ENCODE measurements at regions not wholly inside any gene's neighbourhood (a gene's known extent, or its start where the extent isn't known, plus 50 kb on each side); places are given as distances from the start of the nearest gene placed in this dataset.
"Not testable (repeated sequence)": the region's sequence is repeated elsewhere in the genome, so short reads cannot be mapped to it uniquely, and the experiment has no call there.

DNA sequence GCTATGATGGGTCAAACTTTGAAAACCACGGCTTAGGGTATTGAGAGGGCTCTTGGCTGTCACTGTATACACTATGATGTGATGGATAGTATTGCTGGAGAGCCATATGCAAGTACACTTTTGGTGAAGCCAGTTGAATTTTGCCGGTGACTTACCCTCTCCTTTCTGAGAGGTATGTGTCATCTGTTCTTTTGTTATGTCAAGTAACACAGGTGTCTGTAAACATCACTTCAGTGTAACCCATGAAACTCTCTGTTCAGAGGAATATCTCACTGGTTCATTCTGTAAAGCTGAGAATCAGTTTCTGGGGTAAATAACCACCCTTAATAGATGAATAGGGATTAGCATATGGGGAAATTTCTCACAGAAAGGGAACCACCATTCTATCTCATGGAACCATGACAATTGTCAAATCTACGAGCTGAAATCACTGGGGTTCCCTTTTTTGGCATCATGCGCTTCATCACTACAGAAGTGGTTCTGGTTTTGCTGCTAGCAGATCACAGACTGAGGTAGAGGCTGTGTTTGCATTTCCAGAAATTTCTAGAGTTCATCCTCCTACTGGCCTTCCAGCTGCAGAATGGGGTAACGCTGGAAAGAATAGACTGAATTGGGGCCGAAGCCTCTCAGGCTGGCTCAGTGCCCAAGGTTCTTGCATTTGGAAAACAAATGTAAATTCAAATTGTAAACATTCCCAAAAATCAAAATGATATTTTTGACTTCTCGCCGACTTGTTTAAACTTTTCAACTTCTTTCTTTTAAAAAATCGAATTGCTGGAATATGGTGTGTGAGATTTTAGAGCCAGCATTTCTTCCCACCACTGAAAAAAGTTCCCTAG, 83.3 kb upstream of the CREB5 start:
- no peak for TF ChIP-seq CTCF (IDR thresholded peaks at IDR 0.05; ENCODE audit: low read depth, low read length)
- Histone ChIP-seq H3K9me3 (no peaks in the 10 kb centered on the region), H3K27me3 (no peaks in the 10 kb centered on the region), H3K4me1 (no peaks in the 10 kb centered on the region), H3K36me3 (no peaks in the 10 kb centered on the region), H3K4me3 (ENCODE audit: low read depth, low read length) (no peak overlapping the region)
- DNase-seq = no peak

DNA sequence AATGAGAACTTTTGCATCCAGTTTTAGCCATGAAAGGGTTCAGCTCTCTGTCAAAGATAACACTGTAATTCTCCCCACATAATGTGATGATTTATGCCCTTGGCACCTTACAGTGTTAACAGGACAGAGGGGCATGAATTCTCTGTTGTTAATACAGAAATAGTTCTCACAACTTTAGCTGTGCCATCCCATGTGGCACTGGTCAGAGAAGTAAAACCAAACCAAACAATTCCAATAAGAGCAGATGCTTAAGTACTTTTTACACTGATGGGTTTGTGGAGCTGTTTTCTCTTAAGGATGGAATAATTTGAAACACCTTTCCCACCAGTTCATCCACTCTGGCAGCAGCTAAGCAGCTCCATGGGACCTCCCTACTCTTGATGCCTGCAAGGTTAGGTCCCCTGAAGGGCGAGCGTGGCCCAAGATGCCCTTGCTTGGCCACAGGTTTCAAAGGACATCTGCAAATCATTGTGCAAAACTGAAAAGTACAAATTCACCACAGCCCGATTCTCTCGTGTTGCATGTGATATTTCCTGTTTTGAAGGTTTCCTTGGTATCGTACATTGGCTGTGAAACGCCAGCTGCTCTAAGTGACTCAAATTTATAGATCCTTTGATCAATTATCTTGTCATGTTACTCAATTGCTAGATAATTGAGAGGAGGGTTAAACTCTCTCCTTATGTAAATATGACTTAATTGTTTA, 82.5 kb upstream of the CREB5 start:
- Histone ChIP-seq H3K4me3 (ENCODE audit: low read depth, low read length) (no peak overlapping the region), H3K36me3 (no peaks in the 10 kb centered on the region), H3K27me3 (no peaks in the 10 kb centered on the region), H3K9me3 (no peaks in the 10 kb centered on the region), H3K4me1 (no peaks in the 10 kb centered on the region)
- DNase-seq = no peak
- TF ChIP-seq CTCF (IDR thresholded peaks at IDR 0.05; ENCODE audit: low read depth, low read length) = no peak

GRCh38 chr7:28330384-28331070, 81.8 kb upstream of the CREB5 start:
- H3K4me1 ChIP-seq = no peaks in the 10 kb centered on the region
- no peak overlapping the region for H3K4me3 ChIP-seq (ENCODE audit: low read depth, low read length)
- no peak for DNase-seq
- no peaks in the 10 kb centered on the region for H3K9me3 ChIP-seq
- no peaks in the 10 kb centered on the region for H3K27me3 ChIP-seq
- H3K36me3 ChIP-seq = no peaks in the 10 kb centered on the region
- no peak for TF ChIP-seq CTCF (IDR thresholded peaks at IDR 0.05; ENCODE audit: low read depth, low read length)

DNA sequence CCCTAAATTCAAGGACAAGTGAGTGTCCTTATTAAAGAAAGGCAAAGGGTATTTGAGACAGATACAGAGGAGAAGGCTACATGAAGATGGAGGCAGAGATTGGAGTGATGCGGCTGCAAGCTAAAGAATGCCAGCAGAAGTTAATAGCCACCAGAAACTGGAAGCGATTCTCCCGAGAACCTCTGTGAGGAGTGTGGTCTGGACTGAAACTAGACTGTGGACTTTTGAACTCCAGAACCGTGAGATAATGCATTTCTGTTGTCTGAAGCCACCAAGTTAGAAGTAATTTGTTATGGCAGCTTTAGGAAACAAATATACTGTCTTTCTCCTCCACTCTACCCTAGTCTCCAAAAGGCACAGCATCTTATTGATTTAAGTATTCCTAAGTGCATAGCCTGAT, 80.3 kb upstream of the CREB5 start:
- no peak for DNase-seq
- TF ChIP-seq CTCF (IDR thresholded peaks at IDR 0.05; ENCODE audit: low read depth, low read length) = no peak
- H3K4me3 ChIP-seq (ENCODE audit: low read depth, low read length) = no peak overlapping the region
- H3K4me1 ChIP-seq = no peaks in the 10 kb centered on the region
- no peaks in the 10 kb centered on the region for H3K9me3 ChIP-seq
- H3K27me3 ChIP-seq = no peaks in the 10 kb centered on the region
- no peaks in the 10 kb centered on the region for H3K36me3 ChIP-seq

DNA sequence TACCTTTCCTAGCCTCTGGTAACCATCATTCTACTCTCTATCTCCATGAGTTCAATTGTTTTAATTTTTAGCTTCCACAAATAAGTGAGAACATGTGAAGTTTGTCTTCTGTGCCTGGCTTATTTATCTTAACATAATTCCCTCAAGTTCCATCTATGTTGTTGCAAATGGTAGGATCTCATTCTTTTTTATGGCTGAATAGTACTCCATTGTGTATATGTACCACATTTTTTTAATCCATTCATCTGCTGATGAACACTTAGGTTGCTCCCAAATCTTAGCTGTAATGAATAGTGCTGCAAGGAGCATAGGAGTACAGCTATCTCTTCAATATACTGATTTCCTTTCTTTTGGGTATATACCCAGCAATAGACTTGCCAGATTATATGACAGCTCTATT, 78.8 kb upstream of the CREB5 start:
- H3K4me3 ChIP-seq (ENCODE audit: low read depth, low read length); DNase-seq: not testable (repeated sequence)

DNA sequence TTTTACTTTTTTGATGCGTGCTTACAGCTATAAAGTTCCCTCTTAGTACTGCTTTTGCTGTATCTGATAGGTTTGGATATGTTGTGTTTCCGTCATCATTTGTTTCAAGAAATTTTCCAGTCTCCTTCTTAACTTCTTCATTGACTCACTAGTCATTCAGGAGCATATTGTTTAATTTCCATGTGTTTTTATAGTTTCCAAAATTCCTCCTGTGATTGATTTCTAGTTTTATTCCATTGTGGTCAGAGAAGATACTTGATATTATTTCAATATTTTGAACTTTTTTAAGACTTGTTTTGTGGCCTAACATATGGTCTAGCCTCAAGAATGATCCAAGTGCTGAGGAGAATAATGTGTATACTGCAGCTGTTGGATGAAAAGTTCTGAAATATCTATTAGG, 75.5 kb upstream of the CREB5 start:
- H3K36me3 ChIP-seq = no peaks in the 10 kb centered on the region
- H3K4me3 ChIP-seq (ENCODE audit: low read depth, low read length) = no peak overlapping the region
- H3K9me3 ChIP-seq = no peaks in the 10 kb centered on the region
- H3K4me1 ChIP-seq = no peaks in the 10 kb centered on the region
- no peak for DNase-seq
- no peak for TF ChIP-seq CTCF (IDR thresholded peaks at IDR 0.05; ENCODE audit: low read depth, low read length)
- no peaks in the 10 kb centered on the region for H3K27me3 ChIP-seq

More for the DNA sequence above, 78.8 kb upstream of the CREB5 start:
- not testable (repeated sequence) for H3K36me3 ChIP-seq, H3K9me3 ChIP-seq, H3K27me3 ChIP-seq, H3K4me1 ChIP-seq
